NCI-H2081 treated with DMSO at 0.1 percent for 48 hours (cell line): ENCODE measurements at regions not wholly inside any gene's neighbourhood (a gene's known extent, or its start where the extent isn't known, plus 50 kb on each side); places are given as distances from the start of the nearest gene placed in this dataset.

Experiments
- DNase-seq: peaks from one replicate; lab custom pipeline; 2025; lab: John Stamatoyannopoulos, UW

GRCh38 chr12:123041042-123041531 lies 60.6 kb downstream of the ARL6IP4 start:
- no peak for DNase-seq

- no peak for DNase-seq
These were observed 59.6 kb downstream of the ARL6IP4 start for GRCh38 chr12:123040106-123040505.

- no peak for DNase-seq
These were observed 58.5 kb downstream of the ARL6IP4 start for GRCh38 chr12:123038966-123039365.

GRCh38 chr12:123038486-123038885 lies 58.0 kb downstream of the ARL6IP4 start:
- DNase-seq = no peak

GRCh38 chr12:123037791-123038190 lies 57.3 kb downstream of the ARL6IP4 start:
- no peak for DNase-seq

GRCh38 chr12:123036466-123037285 lies 56.2 kb downstream of the ARL6IP4 start:
- no peak for DNase-seq

GRCh38 chr12:123035841-123036240 lies 55.4 kb downstream of the ARL6IP4 start:
- DNase-seq = no peak

- DNase-seq = no peak
These were observed 54.4 kb downstream of the ARL6IP4 start for GRCh38 chr12:123034865-123035264.

GRCh38 chr12:123034022-123034541 lies 53.6 kb downstream of the ARL6IP4 start:
- no peak for DNase-seq

GRCh38 chr12:123033392-123034021 lies 53.0 kb downstream of the ARL6IP4 start:
- no peak for DNase-seq

GRCh38 chr12:123032736-123033391 lies 52.4 kb downstream of the ARL6IP4 start:
- no peak for DNase-seq
